WI38 (cell line): ENCODE measurements at regions not wholly inside any gene's neighbourhood (a gene's known extent, or its start where the extent isn't known, plus 50 kb on each side); places are given as distances from the start of the nearest gene placed in this dataset.

Experiments
- H3K4me3 ChIP-seq: 2 replicates; pipeline ENCODE4 v1.5.1; 2011; ENCODE audit warnings: low read depth, mild to moderate bottlenecking, control low read depth, low read length
- TF ChIP-seq, protein P1 (sequence below): IDR thresholded peaks from 2 replicates; pipeline ENCODE4 v1.5.1; 2012; ENCODE audit warnings: low read depth, mild to moderate bottlenecking, control low read depth, low read length

DNA sequence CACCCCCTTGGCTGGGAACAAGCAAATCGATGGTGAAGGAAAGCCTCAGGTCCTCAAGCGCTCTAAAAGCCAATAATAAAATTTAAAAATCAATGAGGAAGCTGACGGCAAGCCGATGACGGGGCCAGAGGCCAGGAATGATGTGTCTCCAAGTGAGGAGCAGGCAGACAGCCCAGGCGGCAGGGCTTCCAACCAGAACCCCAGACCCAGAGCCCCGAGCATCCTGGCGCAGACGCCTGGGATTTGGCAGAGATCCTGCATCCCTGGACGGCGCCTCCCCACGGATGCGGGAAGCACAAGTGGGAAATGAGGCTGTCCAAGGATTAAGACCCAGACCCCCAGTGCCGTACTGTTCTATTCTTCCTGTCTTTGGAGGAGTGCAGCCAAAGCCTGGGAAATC lies 123.0 kb upstream of the PROK2 start:
- no peak overlapping the region for H3K4me3 ChIP-seq
- TF ChIP-seq, protein P1, sequence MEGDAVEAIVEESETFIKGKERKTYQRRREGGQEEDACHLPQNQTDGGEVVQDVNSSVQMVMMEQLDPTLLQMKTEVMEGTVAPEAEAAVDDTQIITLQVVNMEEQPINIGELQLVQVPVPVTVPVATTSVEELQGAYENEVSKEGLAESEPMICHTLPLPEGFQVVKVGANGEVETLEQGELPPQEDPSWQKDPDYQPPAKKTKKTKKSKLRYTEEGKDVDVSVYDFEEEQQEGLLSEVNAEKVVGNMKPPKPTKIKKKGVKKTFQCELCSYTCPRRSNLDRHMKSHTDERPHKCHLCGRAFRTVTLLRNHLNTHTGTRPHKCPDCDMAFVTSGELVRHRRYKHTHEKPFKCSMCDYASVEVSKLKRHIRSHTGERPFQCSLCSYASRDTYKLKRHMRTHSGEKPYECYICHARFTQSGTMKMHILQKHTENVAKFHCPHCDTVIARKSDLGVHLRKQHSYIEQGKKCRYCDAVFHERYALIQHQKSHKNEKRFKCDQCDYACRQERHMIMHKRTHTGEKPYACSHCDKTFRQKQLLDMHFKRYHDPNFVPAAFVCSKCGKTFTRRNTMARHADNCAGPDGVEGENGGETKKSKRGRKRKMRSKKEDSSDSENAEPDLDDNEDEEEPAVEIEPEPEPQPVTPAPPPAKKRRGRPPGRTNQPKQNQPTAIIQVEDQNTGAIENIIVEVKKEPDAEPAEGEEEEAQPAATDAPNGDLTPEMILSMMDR: no peak

DNA sequence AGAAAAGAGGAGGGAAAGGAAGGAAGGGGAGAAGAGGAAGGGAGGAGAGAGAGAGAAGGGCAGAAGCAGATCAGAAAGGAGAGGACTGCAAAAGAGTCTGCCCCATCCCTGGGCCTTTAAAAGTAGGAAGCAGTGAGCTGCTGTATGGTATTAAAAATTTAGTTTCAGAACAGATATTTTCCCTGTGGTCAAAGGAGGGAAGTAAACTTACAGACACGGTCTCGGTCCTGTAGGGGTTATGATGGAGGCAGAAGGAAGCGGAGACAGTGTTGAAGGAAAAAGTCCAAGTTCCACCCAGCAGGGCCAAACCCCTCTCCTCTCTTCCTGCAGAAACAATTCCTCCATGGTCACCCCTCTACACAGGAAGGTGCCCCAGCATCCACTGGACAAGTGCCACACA lies 122.0 kb upstream of the PROK2 start:
- H3K4me3 ChIP-seq: no peak overlapping the region
- TF ChIP-seq, protein P1: no peak

DNA sequence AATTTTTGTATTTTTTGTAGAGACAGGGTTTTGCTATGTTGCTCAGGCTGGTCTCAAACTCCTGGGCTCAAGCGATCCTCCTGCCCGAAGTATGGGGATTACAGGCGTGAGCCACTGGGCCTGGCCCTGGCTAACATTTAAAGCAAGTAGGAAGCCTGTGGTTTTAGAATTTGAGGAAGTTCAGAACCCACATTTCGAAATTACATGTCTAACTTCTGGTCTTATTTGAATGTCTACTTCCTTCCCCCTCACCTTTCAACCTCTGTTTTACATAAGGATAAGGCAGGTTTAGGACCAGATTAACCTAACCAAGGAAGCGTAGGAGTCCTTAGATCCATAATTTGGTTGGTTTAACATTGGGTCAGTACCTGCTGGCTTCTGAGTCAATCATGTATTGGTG lies 120.5 kb upstream of the PROK2 start:
- TF ChIP-seq, protein P1: no peak
- H3K4me3 ChIP-seq: no peak overlapping the region

DNA sequence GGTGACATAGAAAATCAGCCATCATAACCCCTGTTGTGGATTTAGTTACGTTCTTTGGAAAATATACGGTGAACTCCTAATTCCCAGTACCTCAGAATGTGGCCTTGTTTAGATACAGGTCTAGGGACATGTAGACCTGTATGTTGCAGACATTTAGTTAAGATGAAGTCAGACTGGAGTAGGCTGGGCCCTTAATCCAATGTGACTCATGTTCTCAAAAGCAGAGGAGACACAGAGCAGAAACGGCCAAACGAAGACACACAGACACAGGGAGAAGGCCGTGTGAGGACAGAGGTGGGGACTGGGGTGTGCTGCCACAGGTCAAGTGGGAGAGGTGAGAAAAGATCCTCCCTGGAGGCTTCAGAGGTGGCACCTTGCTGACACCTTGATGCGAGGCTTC lies 119.0 kb upstream of the PROK2 start:
- H3K4me3 ChIP-seq: no peak overlapping the region
- TF ChIP-seq, protein P1: no peak

DNA sequence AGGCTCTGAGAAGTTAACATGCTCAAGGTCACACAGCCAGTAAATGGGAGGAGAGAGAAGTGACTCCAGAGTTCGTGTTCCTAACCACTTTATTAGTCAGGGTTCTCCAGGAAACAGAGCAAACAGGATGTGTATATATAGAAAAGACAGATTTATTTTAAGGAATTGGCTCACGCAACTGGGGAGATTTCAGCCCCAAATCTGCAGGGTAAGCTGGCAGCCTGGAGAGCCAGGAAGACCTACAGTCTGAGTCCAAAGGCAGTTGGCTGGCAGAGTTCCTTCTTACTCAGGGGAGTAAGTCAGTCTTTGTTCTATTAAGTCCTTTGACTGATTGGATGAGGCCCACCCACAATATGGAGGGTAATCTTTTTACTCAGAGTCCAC lies 118.2 kb upstream of the PROK2 start:
- TF ChIP-seq, protein P1: no peak
- H3K4me3 ChIP-seq: no peak overlapping the region

DNA sequence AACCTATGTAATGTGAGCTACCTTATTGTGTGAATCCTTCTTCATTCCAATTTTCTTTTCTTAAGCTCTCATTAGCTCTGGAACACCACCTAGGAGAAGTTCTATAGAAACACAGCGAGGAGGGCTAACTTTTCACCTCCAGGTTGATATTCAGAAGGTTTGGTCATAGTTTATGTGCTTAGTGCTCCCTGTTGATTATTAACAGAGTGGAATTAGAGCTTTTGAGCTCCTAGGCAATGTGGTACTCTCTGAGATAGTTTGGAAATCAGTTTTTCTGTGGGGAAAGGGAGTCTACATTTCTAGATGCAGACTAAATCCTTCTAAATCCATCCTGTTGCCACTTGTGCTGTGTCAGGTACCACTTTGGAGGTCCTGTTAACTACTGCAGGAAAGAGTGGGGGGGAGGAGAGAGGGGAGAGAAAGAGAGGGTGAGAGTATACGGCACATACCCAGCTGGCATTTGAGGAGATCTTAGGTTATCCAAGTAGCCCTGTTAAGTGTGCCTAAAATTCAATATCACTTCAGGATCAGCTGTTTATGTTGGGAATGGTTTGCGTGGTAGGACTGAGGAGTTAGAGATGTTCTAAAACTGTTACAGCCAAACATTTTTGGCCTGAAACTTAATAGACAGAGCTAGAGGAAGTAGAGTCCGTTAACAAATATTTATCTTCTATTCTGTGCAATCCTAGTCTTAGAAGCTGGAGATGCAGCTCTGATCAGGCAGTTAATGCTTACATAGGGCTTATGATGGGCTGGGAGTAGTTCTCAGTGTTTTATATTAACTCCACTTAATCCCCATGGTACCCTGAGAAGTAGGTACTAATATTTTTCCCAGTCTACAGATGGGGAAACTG lies 117.5 kb upstream of the PROK2 start:
- no peak overlapping the region for H3K4me3 ChIP-seq
- TF ChIP-seq, protein P1: no peak

DNA sequence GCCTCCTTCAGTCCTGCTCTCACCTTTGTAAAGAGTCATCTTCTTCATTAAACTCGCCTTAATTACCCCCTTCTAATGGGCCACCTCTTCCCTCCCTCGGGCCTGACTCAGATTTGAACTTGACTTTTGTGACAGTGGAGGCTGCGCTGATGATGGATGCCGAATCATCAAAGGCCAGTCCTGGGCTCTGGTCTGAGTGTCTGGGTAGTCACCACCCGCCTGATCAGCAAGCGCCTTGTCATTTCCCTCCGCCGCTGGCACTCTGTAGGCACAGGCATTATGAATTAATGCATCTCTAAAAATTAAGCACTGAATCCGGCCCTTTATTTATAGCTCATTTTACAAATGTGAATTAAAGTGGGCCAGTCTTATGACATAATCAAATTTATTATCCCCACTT lies 116.7 kb upstream of the PROK2 start:
- H3K4me3 ChIP-seq: no peak overlapping the region
- TF ChIP-seq, protein P1: no peak
